Activated naive CD4-positive, alpha-beta T cell treated with anti-CD3 and anti-CD28 coated beads, Interleukin-2, amount 10 ng/mL, durations not matched to agents 7 days and 5 days (primary cell): ENCODE measurements at regions not wholly inside any gene's neighbourhood (a gene's known extent, or its start where the extent isn't known, plus 50 kb on each side); places are given as distances from the start of the nearest gene placed in this dataset.
"Not testable (repeated sequence)": the region's sequence is repeated elsewhere in the genome, so short reads cannot be mapped to it uniquely, and the experiment has no call there.

Experiments
- CTCF ChIA-PET: fragments of 350-600 bp; sonication (Branson Sonifier 250); formaldehyde crosslinking; loops from one replicate; lab custom pipeline; 2021; ENCODE audit warnings: antibody characterized with exemption; lab: Charles Lee
- DNase-seq: peaks from one replicate; pipeline ENCODE4 v3.0.0-alpha.2; 2020
- H3K27ac Mint-ChIP-seq: one replicate; pipeline ENCODE4 v1.8.0; 2021; ENCODE audit warnings: mild to moderate bottlenecking, moderate library complexity, mixed read lengths
- H3K27me3 Mint-ChIP-seq: one replicate; pipeline ENCODE4 v1.8.0; 2021; ENCODE audit warnings: mild to moderate bottlenecking, mixed read lengths
- H3K36me3 Mint-ChIP-seq: one replicate; pipeline ENCODE4 v1.8.0; 2021; ENCODE audit warnings: mixed read lengths
- H3K4me1 Mint-ChIP-seq: one replicate; pipeline ENCODE4 v1.8.0; 2021; ENCODE audit warnings: mixed read lengths
- H3K4me3 Mint-ChIP-seq: one replicate; pipeline ENCODE4 v1.8.0; 2021; ENCODE audit warnings: mild to moderate bottlenecking, moderate library complexity, mixed read lengths
- H3K9me3 Mint-ChIP-seq: one replicate; pipeline ENCODE4 v1.8.0; 2021; ENCODE audit warnings: mixed read lengths

DNA sequence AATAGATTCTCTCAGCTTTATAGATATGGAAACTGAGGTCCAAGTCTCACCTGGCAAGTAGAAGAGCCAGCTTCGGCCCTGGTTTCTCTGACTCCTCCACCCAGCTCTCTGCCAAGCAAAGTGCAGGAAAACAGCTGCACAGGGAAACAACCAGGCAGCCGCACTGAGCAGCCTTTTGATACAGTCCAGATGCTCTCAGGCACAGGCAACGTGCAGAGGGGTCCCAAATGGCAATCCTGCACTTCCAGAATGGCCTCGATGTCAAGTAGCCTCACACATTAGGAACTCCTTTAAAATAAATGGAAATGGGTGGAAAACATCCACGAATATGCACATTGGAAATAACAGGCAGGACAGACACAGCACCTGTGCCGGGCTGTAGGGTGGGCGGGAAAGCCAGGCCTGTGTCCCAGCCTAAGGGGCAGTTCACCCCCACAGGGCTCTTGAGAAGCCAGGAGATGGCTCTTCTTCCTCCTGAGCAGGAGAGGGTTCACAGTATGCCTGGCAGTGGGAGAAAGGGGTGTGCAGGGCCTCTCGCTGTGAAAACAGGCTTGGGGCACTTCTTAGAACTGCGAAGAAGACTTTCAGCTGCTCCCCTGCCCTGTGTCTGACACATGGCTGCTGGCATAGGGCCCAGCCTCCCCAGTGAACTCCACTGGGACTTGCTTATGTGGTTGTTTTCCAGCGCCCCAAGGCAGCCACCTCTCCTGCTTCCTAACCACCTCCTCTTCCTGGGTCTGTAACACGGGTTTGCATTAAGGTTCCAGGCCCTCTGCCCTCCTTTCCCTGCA is 63.9 kb upstream of the TUBA3E start:
- no peaks in the 10 kb centered on the region for H3K9me3 Mint-ChIP-seq
- H3K4me1 Mint-ChIP-seq: no peaks in the 10 kb centered on the region
- CTCF ChIA-PET: no interaction called here
- H3K4me3 Mint-ChIP-seq: no peak overlapping the region
- H3K27ac Mint-ChIP-seq: no peak overlapping the region
- no peaks in the 10 kb centered on the region for H3K36me3 Mint-ChIP-seq
- DNase-seq: no peak
- H3K27me3 Mint-ChIP-seq: peaks cover 21% of the 10 kb centered on the region

GRCh38 chr2:130261099-130261498 is 62.9 kb upstream of the TUBA3E start:
- Mint-ChIP-seq H3K27ac (no peak overlapping the region), H3K27me3 (peaks cover 26% of the 10 kb centered on the region), H3K9me3 (no peaks in the 10 kb centered on the region), H3K36me3 (no peaks in the 10 kb centered on the region), H3K4me1 (no peaks in the 10 kb centered on the region), H3K4me3 (no peak overlapping the region)
- DNase-seq: no peak
- CTCF ChIA-PET: no interaction called here

GRCh38 chr2:130259594-130259993 is 61.4 kb upstream of the TUBA3E start:
- H3K4me1 Mint-ChIP-seq: no peaks in the 10 kb centered on the region
- no peak overlapping the region for H3K27ac Mint-ChIP-seq
- no peaks in the 10 kb centered on the region for H3K9me3 Mint-ChIP-seq
- no peak for DNase-seq
- H3K36me3 Mint-ChIP-seq: no peaks in the 10 kb centered on the region
- peaks cover 26% of the 10 kb centered on the region for H3K27me3 Mint-ChIP-seq
- no peak overlapping the region for H3K4me3 Mint-ChIP-seq
- CTCF ChIA-PET: no interaction called here

GRCh38 chr2:130258356-130258755 is 60.1 kb upstream of the TUBA3E start:
- H3K4me1 Mint-ChIP-seq: no peaks in the 10 kb centered on the region
- peaks cover 34% of the 10 kb centered on the region for H3K27me3 Mint-ChIP-seq
- H3K9me3 Mint-ChIP-seq: no peaks in the 10 kb centered on the region
- no peak overlapping the region for H3K4me3 Mint-ChIP-seq
- H3K27ac Mint-ChIP-seq: no peak overlapping the region
- CTCF ChIA-PET: no interaction called here
- DNase-seq: no peak
- no peaks in the 10 kb centered on the region for H3K36me3 Mint-ChIP-seq

GRCh38 chr2:130252880-130253645 is 54.8 kb upstream of the TUBA3E start:
- no peaks in the 10 kb centered on the region for H3K4me1 Mint-ChIP-seq
- no peak overlapping the region for H3K4me3 Mint-ChIP-seq
- DNase-seq: no peak
- peaks cover 49% of the 10 kb centered on the region for H3K27me3 Mint-ChIP-seq
- no peaks in the 10 kb centered on the region for H3K9me3 Mint-ChIP-seq
- CTCF ChIA-PET: interaction anchor here (1.1 kb wide), 1 partner anchor 80 kb away, joined by 3 read pairs; no protein-coding TSS in a partner anchor
- H3K27ac Mint-ChIP-seq: no peak overlapping the region
- H3K36me3 Mint-ChIP-seq: no peaks in the 10 kb centered on the region

DNA sequence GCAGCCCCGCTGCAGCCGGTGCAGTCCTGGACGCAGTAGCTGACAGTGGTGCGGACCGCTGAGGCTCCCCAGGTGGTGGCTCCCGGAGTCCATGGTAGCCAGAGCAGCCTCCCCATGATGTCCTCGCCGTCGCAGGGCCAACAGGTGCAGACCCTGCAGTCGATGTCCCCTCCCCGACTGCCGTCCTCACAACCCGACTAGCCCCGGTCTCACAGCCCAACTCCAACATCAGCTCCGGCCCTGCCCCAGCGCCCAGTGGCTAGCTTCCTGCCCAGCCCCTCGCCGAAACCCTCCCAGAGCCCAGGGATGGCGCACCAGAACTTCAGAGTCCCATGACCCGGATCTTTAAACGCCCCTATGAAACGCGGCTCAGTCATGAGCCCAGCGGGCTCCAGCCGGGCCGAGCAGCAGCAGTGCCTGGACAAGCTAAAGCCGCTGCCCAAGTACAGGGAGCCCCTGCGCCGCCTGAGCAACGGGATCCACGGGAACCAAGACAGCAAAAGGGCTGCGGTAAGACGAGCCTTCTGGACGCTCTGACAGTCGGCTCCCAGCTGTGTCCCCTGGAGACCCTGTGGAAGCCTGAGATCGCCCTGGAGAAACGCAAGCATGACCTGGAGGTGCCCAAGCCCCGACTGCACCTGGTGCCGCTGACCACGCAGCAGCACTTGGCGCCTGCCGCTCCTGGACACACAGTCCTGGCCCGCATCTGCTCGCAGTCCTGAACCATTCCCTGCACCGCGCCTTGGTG is 53.8 kb upstream of the TUBA3E start:
- Mint-ChIP-seq H3K4me3 (no peak overlapping the region), H3K9me3 (no peaks in the 10 kb centered on the region), H3K36me3 (no peaks in the 10 kb centered on the region), H3K27ac (no peak overlapping the region), H3K4me1 (no peaks in the 10 kb centered on the region), H3K27me3 (peaks cover 47% of the 10 kb centered on the region)
- DNase-seq: no peak
- CTCF ChIA-PET: interaction anchor here (1.1 kb wide), 1 partner anchor 81 kb away, joined by 3 read pairs; no protein-coding TSS in a partner anchor

GRCh38 chr2:130251535-130251872 is 53.3 kb upstream of the TUBA3E start:
- H3K27me3 Mint-ChIP-seq: peaks cover 47% of the 10 kb centered on the region
- H3K4me3 Mint-ChIP-seq: no peak overlapping the region
- H3K9me3 Mint-ChIP-seq: no peaks in the 10 kb centered on the region
- no peaks in the 10 kb centered on the region for H3K36me3 Mint-ChIP-seq
- no peaks in the 10 kb centered on the region for H3K4me1 Mint-ChIP-seq
- DNase-seq: no peak
- CTCF ChIA-PET: no interaction called here
- no peak overlapping the region for H3K27ac Mint-ChIP-seq

DNA sequence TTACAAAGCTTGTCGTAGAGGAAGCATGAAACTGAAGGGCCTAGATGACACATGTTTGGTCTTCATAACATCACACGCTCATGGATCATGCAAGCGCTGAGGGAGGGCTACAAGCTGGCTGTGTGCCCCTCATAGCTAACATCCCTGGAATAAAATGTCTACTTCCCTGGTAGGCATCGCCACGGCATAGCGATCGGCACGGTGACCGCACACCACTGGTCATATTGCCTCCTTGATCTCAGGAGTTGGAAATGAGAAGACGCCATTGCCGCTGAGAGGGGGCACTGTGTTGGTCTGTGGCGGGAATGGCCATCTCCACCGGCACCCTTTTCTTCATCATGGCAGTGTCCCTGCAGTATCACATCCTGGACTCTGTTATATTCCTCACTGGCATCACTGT is 50.1 kb upstream of the TUBA3E start:
- DNase-seq, H3K27ac Mint-ChIP-seq, H3K4me1 Mint-ChIP-seq, CTCF ChIA-PET, H3K9me3 Mint-ChIP-seq, H3K36me3 Mint-ChIP-seq, H3K4me3 Mint-ChIP-seq: not testable (repeated sequence)
- peaks cover 43% of the 10 kb centered on the region for H3K27me3 Mint-ChIP-seq
